TTC549 (cell line): ENCODE measurements at regions not wholly inside any gene's neighbourhood (a gene's known extent, or its start where the extent isn't known, plus 50 kb on each side); places are given as distances from the start of the nearest gene placed in this dataset.

Source experiments
- FAIRE-seq: peaks from 2 replicates; lab custom pipeline; 2012; peaks lifted over from hg19 to GRCh38; lab: Jason Lieb, UNC

GRCh38 chr14:81841346-81841745 lies 307.7 kb upstream of the SEL1L start:
- no peak for FAIRE-seq

GRCh38 chr14:81849714-81850113 lies 316.1 kb upstream of the SEL1L start:
- FAIRE-seq = no peak

- FAIRE-seq = no peak
Measured at GRCh38 chr14:81855007-81855406, 321.4 kb upstream of the SEL1L start.

- FAIRE-seq = no peak
Measured at GRCh38 chr14:81859046-81859445, 325.4 kb upstream of the SEL1L start.

- FAIRE-seq = no peak
Measured at GRCh38 chr14:81868172-81868571, 334.5 kb upstream of the SEL1L start.

GRCh38 chr14:81871706-81872105 lies 338.1 kb upstream of the SEL1L start:
- no peak for FAIRE-seq

- FAIRE-seq = no peak
Measured at GRCh38 chr14:81884382-81884781, 350.7 kb upstream of the SEL1L start.

GRCh38 chr14:81886588-81886987 lies 352.9 kb upstream of the SEL1L start:
- no peak for FAIRE-seq

- no peak for FAIRE-seq
Measured at GRCh38 chr14:81889529-81889928, 355.9 kb upstream of the SEL1L start.

- no peak for FAIRE-seq
Measured at GRCh38 chr14:81890020-81890419, 356.4 kb upstream of the SEL1L start.

- no peak for FAIRE-seq
Measured at GRCh38 chr14:81903477-81903876, 369.8 kb upstream of the SEL1L start.

- no peak for FAIRE-seq
Measured at GRCh38 chr14:81927070-81927469, 393.4 kb upstream of the SEL1L start.

GRCh38 chr14:81931828-81932227 lies 398.2 kb upstream of the SEL1L start:
- no peak for FAIRE-seq

GRCh38 chr14:81936348-81936747 lies 402.7 kb upstream of the SEL1L start:
- FAIRE-seq = no peak

GRCh38 chr14:81936902-81937301 lies 403.2 kb upstream of the SEL1L start:
- no peak for FAIRE-seq

GRCh38 chr14:81938341-81938740 lies 404.7 kb upstream of the SEL1L start:
- FAIRE-seq = no peak

- no peak for FAIRE-seq
Measured at GRCh38 chr14:81940651-81941050, 407.0 kb upstream of the SEL1L start.

- FAIRE-seq = no peak
Measured at GRCh38 chr14:81942071-81942470, 408.4 kb upstream of the SEL1L start.

- no peak for FAIRE-seq
Measured at GRCh38 chr14:81946375-81946774, 412.7 kb upstream of the SEL1L start.

GRCh38 chr14:81946834-81947798 lies 413.5 kb upstream of the SEL1L start:
- FAIRE-seq = no peak

GRCh38 chr14:81952917-81953316 lies 419.3 kb upstream of the SEL1L start:
- no peak for FAIRE-seq

- no peak for FAIRE-seq
Measured at GRCh38 chr14:81953419-81953818, 419.8 kb upstream of the SEL1L start.

- no peak for FAIRE-seq
Measured at GRCh38 chr14:81955123-81955522, 421.5 kb upstream of the SEL1L start.

- no peak for FAIRE-seq
Measured at GRCh38 chr14:81960781-81961180, 427.1 kb upstream of the SEL1L start.
